Kidney (tissue), 13 donors: ENCODE measurements at regions not wholly inside any gene's neighbourhood (a gene's known extent, or its start where the extent isn't known, plus 50 kb on each side); places are given as distances from the start of the nearest gene placed in this dataset.

Source experiments
- DNase-seq, 5 donors: peaks; one replicate each; pipeline ENCODE4 v3.0.0-alpha.2; 2013 to 2020
- FAIRE-seq: peaks from 2 replicates; lab custom pipeline; 2012; peaks lifted over from hg19 to GRCh38; lab: Jason Lieb, UNC
- H3K27ac ChIP-seq, 2 donors: one replicate each; pipeline ENCODE4 v1.7.0; 2013; ENCODE audit warnings: low read depth in 2 of 2, low read length in 2 of 2, inconsistent platforms in 1 of 2
- H3K27me3 ChIP-seq: one replicate; pipeline ENCODE4 v1.7.1; 2013; ENCODE audit warnings: low read length, inconsistent platforms; ENCODE audit not compliant: control insufficient read depth, insufficient read depth
- H3K36me3 ChIP-seq, 3 donors: one replicate each; pipeline versions ENCODE4 v1.7.0 to v1.7.1; 2013; ENCODE audit warnings: low read length in 3 of 3, control low read depth in 1 of 3, inconsistent platforms in 1 of 3; ENCODE audit not compliant: insufficient read depth in 3 of 3, control insufficient read depth in 2 of 3
- H3K4me1 ChIP-seq, 3 donors: one replicate each; pipeline versions ENCODE4 v1.7.0 to v1.7.1; 2013; ENCODE audit warnings: low read length in 3 of 3, inconsistent platforms in 1 of 3, low read depth in 1 of 3; ENCODE audit not compliant: control insufficient read depth in 2 of 3, insufficient read depth in 2 of 3
- H3K4me3 ChIP-seq, 3 donors: one replicate each; pipeline versions ENCODE4 v1.7.0 to v1.8.1; 2013; ENCODE audit warnings: low read length in 3 of 3, control low read depth in 1 of 3, inconsistent platforms in 1 of 3
- H3K9ac ChIP-seq, 3 donors: one replicate each; pipeline versions ENCODE4 v1.7.0 to v1.7.1; 2013; ENCODE audit warnings: low read length in 3 of 3, control low read depth in 1 of 3, inconsistent platforms in 1 of 3
- H3K9me3 ChIP-seq, 3 donors: one replicate each; pipeline versions ENCODE4 v1.7.0 to v1.7.1; 2013; ENCODE audit warnings: low read length in 3 of 3, control low read depth in 1 of 3, inconsistent platforms in 1 of 3; ENCODE audit not compliant: control insufficient read depth in 2 of 3, insufficient read depth in 1 of 3
- intact Hi-C: fragments of 100-400 bp; cut with DNase I; formaldehyde crosslinking; loops from one replicate; pipeline ENCODE4 v1.11.1; 2022
- TF ChIP-seq, protein P1 (sequence below): IDR thresholded peaks from 3 replicates; pipeline ENCODE4 v1.5.1; 2012; ENCODE audit warnings: mild to moderate bottlenecking, moderate library complexity, borderline replicate concordance; ENCODE audit not compliant: insufficient read depth; ENCODE audit errors: extremely low read depth
- donor health status: control.
- donor health status: control.
- donor health status: control.
- donor health status: control.
- donor health status: control.
- donor health status: DM: yes; HTN: yes; CAD: no.
- donor health status: Normal renal cell carcinoma (clear cell type).

DNA sequence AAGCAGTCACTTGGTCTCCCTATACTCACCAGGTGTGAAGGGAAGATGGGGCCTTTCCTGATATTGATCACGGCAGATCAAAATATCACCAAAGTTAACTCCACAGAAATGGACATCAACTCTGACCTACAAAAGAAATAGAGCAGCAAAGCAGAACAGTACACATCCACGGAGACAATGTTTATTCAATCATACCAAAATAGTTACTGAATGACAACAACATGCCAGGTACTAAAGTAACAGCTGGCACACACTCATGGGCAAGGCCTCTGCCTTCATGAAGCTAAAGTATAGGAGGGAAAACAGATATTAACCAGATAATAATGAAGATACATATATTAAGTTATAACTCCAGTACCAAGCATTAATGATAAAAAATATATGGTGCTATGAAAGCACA, 59.2 kb upstream of the RASAL2 start:
- TF ChIP-seq, protein P1, sequence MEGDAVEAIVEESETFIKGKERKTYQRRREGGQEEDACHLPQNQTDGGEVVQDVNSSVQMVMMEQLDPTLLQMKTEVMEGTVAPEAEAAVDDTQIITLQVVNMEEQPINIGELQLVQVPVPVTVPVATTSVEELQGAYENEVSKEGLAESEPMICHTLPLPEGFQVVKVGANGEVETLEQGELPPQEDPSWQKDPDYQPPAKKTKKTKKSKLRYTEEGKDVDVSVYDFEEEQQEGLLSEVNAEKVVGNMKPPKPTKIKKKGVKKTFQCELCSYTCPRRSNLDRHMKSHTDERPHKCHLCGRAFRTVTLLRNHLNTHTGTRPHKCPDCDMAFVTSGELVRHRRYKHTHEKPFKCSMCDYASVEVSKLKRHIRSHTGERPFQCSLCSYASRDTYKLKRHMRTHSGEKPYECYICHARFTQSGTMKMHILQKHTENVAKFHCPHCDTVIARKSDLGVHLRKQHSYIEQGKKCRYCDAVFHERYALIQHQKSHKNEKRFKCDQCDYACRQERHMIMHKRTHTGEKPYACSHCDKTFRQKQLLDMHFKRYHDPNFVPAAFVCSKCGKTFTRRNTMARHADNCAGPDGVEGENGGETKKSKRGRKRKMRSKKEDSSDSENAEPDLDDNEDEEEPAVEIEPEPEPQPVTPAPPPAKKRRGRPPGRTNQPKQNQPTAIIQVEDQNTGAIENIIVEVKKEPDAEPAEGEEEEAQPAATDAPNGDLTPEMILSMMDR, result no peak
- DNase-seq (no peak), FAIRE-seq (no peak)
- H3K27ac ChIP-seq, result peak overlapping the region; percentile 19 to 61
- peak overlapping the region in 1 of 3 donors; percentile 1 for H3K9ac ChIP-seq
- intact Hi-C loops, result loop anchor here (10.0 kb wide), 1 partner anchor 250 kb away; no protein-coding TSS in a partner anchor
- H3K4me1 ChIP-seq, result peaks cover 0 to 32% (median 15%) of the 10 kb centered on the region in 3 donors
- H3K27me3 ChIP-seq, result no peaks in the 10 kb centered on the region
- no peak overlapping the region for H3K4me3 ChIP-seq
- peaks cover 0 to 8% (median 7%) of the 10 kb centered on the region in 3 donors for H3K36me3 ChIP-seq
- H3K9me3 ChIP-seq, result no peaks in the 10 kb centered on the region

DNA sequence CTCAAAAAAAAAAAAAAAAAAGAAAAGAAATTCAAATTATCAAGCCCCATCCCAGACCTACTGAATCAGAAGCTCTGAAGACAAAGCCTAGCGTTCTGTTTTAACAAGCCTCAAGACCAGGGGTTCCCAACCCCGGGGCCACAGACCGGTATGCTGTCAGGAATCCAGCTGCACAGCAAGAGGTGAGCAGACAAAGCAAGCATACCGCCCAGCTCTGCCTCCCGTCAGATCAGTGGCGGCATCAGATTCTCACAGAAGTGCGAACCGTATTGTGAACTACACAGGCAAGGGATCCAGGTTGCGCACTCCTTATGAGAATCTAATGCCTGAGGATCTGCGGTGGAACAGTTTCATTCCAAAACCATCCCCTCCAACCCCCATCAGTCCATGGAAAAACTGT, 57.8 kb upstream of the RASAL2 start:
- peak overlapping the region; percentile 13 to 59 for H3K27ac ChIP-seq
- TF ChIP-seq, protein P1, result no peak
- H3K4me1 ChIP-seq, result peaks cover 0 to 32% (median 15%) of the 10 kb centered on the region in 3 donors
- no peaks in the 10 kb centered on the region for H3K27me3 ChIP-seq
- no peak overlapping the region for H3K9ac ChIP-seq
- H3K36me3 ChIP-seq, result peaks cover 0 to 2% (median 2%) of the 10 kb centered on the region in 3 donors
- peak overlapping the region in 1 of 3 donors; percentile 27 for H3K4me3 ChIP-seq
- no peaks in the 10 kb centered on the region for H3K9me3 ChIP-seq
- FAIRE-seq, result no peak
- intact Hi-C loops, result loop anchor here (10.0 kb wide), 1 partner anchor 249 kb away; no protein-coding TSS in a partner anchor
- DNase-seq, result no peak

DNA sequence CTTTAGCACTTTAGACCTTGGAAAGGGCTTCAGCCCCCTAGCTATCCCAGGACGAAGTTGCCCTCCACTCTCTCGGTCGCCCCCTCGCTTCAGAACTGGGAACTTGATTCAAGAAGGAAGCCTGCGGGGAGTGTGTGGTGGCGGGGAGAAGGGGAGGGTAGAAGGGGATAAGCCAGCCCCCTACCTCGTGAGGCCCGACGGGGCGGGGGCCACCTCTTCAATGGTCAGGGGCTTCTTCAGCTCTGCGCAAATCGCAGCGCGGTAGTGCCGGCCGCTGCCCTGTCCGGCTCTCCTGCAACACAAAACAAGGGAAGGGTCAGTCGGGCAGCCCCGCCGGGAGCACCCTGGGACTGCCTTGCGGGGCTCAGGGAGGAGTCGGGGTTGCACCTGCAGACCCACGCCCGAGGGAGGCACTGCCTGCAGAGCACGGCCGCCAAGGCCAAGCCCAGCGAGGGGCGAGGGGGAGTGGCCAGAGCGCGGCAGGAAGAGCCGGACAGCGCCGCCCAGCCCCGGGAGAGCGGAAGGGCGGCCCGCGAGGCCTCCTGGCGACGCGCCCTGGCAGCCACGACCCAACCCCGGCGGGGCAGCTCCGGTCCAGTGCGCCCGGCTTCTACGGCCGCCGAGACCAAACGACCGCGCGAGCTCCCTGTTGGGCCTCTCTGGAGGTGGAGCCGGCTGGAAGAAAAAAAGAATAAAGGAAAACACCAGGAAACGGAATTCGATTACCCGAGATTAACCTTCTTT, 56.2 kb upstream of the RASAL2 start:
- peaks cover 0 to 26% (median 13%) of the 10 kb centered on the region in 3 donors for H3K4me1 ChIP-seq
- FAIRE-seq, result no peak
- intact Hi-C loops, result loop anchor here (10.0 kb wide), 1 partner anchor 247 kb away; no protein-coding TSS in a partner anchor

More for the DNA sequence above, 56.2 kb upstream of the RASAL2 start:
- Histone ChIP-seq H3K9me3 (no peaks in the 10 kb centered on the region), H3K27ac (peak overlapping the region; percentile 77 to 89), H3K36me3 (no peaks in the 10 kb centered on the region), H3K4me3 (peak overlapping the region; percentile 26 to 83 (median 75)), H3K27me3 (no peaks in the 10 kb centered on the region), H3K9ac (peak overlapping the region in 2 of 3 donors; percentile 39 to 81)
- TF ChIP-seq, protein P1, result peak; percentile 47
- DNase-seq, result peak; percentile 87 to 96 (median 92)
